ENCODE measurements at regions not wholly inside any gene's neighbourhood (a gene's known extent, or its start where the extent isn't known, plus 50 kb on each side); places are given as distances from the start of the nearest gene placed in this dataset.

DNA sequence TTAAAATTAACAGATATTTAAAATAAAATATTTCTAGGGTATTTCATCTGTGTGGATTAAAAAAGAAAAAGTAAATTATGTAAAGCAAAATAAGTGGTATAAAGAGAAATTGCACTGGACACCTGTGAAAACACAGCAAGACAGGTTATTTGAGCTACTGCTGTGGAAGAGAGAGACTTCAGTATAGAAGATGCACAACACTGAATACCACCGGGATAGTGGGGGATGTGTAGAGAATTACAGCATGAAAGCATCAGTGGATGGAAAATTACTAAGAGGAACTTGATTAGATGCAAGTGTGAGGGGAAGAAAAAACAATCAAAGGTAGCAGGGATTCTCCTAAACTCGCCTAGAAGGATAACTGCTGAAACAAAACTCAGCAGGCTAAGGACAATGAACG lies 1242.5 kb upstream of the GBE1 start:
- H3K4me2 ChIP-seq (ENCODE audit: insufficient read depth, low read length), result no peak overlapping the region
- BruUV-seq (replicated peaks), result no TSS peak
- no peak overlapping the region for H3K9ac ChIP-seq (ENCODE audit: insufficient read depth in 1 of 2, low read depth in 2 of 2, low read length in 2 of 2)
- no peaks in the 10 kb centered on the region for H4K20me1 ChIP-seq (replicated peaks; ENCODE audit: control insufficient read depth, insufficient read depth, low read length)
- H3K27ac ChIP-seq (ENCODE audit: extremely low read depth, low read depth, low read length), result no peak overlapping the region
- no peaks in the 10 kb centered on the region for H3K79me2 ChIP-seq (ENCODE audit: control insufficient read depth, insufficient read depth, low read length)
- ATAC-seq (no peak), FAIRE-seq (no peak), DNase-seq (ENCODE audit: extremely low read depth in 1 of 4, low spot score in 3 of 4) (no peak)
- ChIA-PET POLR2A (no interaction called here), CTCF (ENCODE audit: low intra/inter-chr PET ratio) (no interaction called here)
- no peaks in the 10 kb centered on the region for H3K4me1 ChIP-seq (replicated peaks in 1 of 2; ENCODE audit: control insufficient read depth in 2 of 2, insufficient read depth in 2 of 2, low read length in 2 of 2)
- no peaks in the 10 kb centered on the region for H3K9me1 ChIP-seq (ENCODE audit: control insufficient read depth, insufficient read depth, low read length)
- WGBS (ENCODE audit: insufficient coverage, low coverage, missing lambda C conversion rate), result 0% methylated on average over 3 of the region's 3 CpGs
- H2AFZ ChIP-seq (ENCODE audit: low read depth, low read length), result no peak overlapping the region
- H3K4me3 ChIP-seq, result no peak overlapping the region
- no peaks in the 10 kb centered on the region for H3K27me3 ChIP-seq (ENCODE audit: control insufficient read depth in 2 of 2, insufficient read depth in 2 of 2, low read length in 2 of 2)
- intact Hi-C loops (cut with micrococcal nuclease), result no loop called here
- H3K36me3 ChIP-seq (ENCODE audit: control insufficient read depth, insufficient read depth, low read length), result no peaks in the 10 kb centered on the region
- in situ Hi-C loops (cut with MboI), result no loop called here
- no peak for TF ChIP-seq YBX1 (IDR thresholded peaks at IDR 0.05)
- TF ChIP-seq NELFE (IDR thresholded peaks at IDR 0.05; ENCODE audit: insufficient read depth, insufficient read length), result no peak
- no peak for TF ChIP-seq POLR2G (IDR thresholded peaks at IDR 0.05; ENCODE audit: low read depth, low read length)
- TF ChIP-seq COPS2 (conservative IDR thresholded peaks at IDR 0.05), result no peak
- TF ChIP-seq, protein P1, sequence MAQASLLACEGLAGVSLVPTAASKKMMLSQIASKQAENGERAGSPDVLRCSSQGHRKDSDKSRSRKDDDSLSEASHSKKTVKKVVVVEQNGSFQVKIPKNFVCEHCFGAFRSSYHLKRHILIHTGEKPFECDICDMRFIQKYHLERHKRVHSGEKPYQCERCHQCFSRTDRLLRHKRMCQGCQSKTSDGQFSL (CRISPR knock-in tag; IDR thresholded peaks at IDR 0.05), result no peak
- TF ChIP-seq, protein P1 (tag; IDR thresholded peaks at IDR 0.05), result no peak
- TF ChIP-seq EWSR1 (IDR thresholded peaks at IDR 0.05; ENCODE audit: borderline replicate concordance, low read depth, partially characterized antibody), result no peak
- TF ChIP-seq RBBP5 (IDR thresholded peaks at IDR 0.05; ENCODE audit: borderline replicate concordance, insufficient read depth, low read length, poor library complexity, severe bottlenecking), result no peak
- TF ChIP-seq ZNF165 (CRISPR knock-in tag; IDR thresholded peaks at IDR 0.05; ENCODE audit: borderline replicate concordance), result no peak
- H3K9me3 ChIP-seq (replicated peaks; ENCODE audit: control insufficient read depth, insufficient read depth, low read depth, low read length), result no peaks in the 10 kb centered on the region
